H9 (cell line): ENCODE measurements at regions not wholly inside any gene's neighbourhood (a gene's known extent, or its start where the extent isn't known, plus 50 kb on each side); places are given as distances from the start of the nearest gene placed in this dataset.

Experiments used
- DNase-seq: peaks from one replicate; pipeline ENCODE4 v3.0.0-alpha.2; 2017
- H2AFZ ChIP-seq: one replicate; pipeline ENCODE4 v1.6.1; 2013; ENCODE audit warnings: mild to moderate bottlenecking, low read length, control low read depth, moderate library complexity
- H2AK5ac ChIP-seq: 2 replicates; pipeline ENCODE4 v1.6.1; 2013; ENCODE audit warnings: low read length, control low read depth, mixed read lengths; ENCODE audit not compliant: insufficient read length
- H2BK120ac ChIP-seq: one replicate; pipeline ENCODE4 v1.6.1; 2013; ENCODE audit warnings: low read depth, mild to moderate bottlenecking, low read length, control low read depth, inconsistent platforms; ENCODE audit not compliant: poor library complexity, severe bottlenecking
- H2BK12ac ChIP-seq: 2 replicates; pipeline ENCODE4 v1.6.1; 2013; ENCODE audit warnings: low read length, control low read depth, mixed read lengths, low read depth; ENCODE audit not compliant: insufficient read length
- H2BK15ac ChIP-seq: 2 replicates; pipeline ENCODE4 v1.6.1; 2013; ENCODE audit warnings: low read depth, low read length, control low read depth
- H2BK20ac ChIP-seq: one replicate; pipeline ENCODE4 v1.6.1; 2013; ENCODE audit warnings: low read depth, mild to moderate bottlenecking, low read length, control low read depth, inconsistent platforms; ENCODE audit not compliant: poor library complexity, severe bottlenecking
- H2BK5ac ChIP-seq: 2 replicates; pipeline ENCODE4 v1.6.1; 2013; ENCODE audit warnings: low read length, control low read depth, mixed read lengths; ENCODE audit not compliant: insufficient read length
- H3K14ac ChIP-seq: 2 replicates; pipeline ENCODE4 v1.6.1; 2013; ENCODE audit warnings: low read length, control low read depth; ENCODE audit not compliant: insufficient read depth
- H3K18ac ChIP-seq: 2 replicates; pipeline ENCODE4 v1.6.1; 2013; ENCODE audit warnings: low read depth, mild to moderate bottlenecking, mixed read lengths, low read length, control low read depth; ENCODE audit not compliant: insufficient read length
- H3K23ac ChIP-seq: 2 replicates; pipeline ENCODE4 v1.6.1; 2013; ENCODE audit warnings: low read length, control low read depth, mixed read lengths, low read depth; ENCODE audit not compliant: insufficient read length
- H3K23me2 ChIP-seq: 2 replicates; pipeline ENCODE4 v1.6.1; 2013; ENCODE audit warnings: low read depth, mild to moderate bottlenecking, mixed read lengths, low read length, control low read depth; ENCODE audit not compliant: insufficient read length, poor library complexity, severe bottlenecking
- H3K27ac ChIP-seq: 2 replicates; pipeline ENCODE4 v1.5.1; 2013; ENCODE audit warnings: low read length, control low read depth, mixed read lengths, low read depth; ENCODE audit not compliant: insufficient read length
- H3K27me3 ChIP-seq: 2 replicates; pipeline ENCODE4 v1.6.1; 2013; ENCODE audit warnings: low read length, control low read depth, inconsistent platforms; ENCODE audit not compliant: insufficient read depth
- H3K4ac ChIP-seq: 2 replicates; pipeline ENCODE4 v1.6.1; 2013; ENCODE audit warnings: low read depth, mild to moderate bottlenecking, control low read depth, inconsistent platforms, low read length, moderate library complexity
- H3K4me1 ChIP-seq: 2 replicates; pipeline ENCODE4 v1.6.1; 2013; ENCODE audit warnings: low read length, control low read depth, inconsistent platforms; ENCODE audit not compliant: insufficient read depth
- H3K4me2 ChIP-seq: 2 replicates; pipeline ENCODE4 v1.6.1; 2013; ENCODE audit warnings: low read length, control low read depth, mixed read lengths; ENCODE audit not compliant: insufficient read length, insufficient read depth
- H3K56ac ChIP-seq: 2 replicates; pipeline ENCODE4 v1.6.1; 2013; ENCODE audit warnings: low read depth, mild to moderate bottlenecking, mixed read lengths, low read length, control low read depth; ENCODE audit not compliant: insufficient read length
- H3K79me1 ChIP-seq: 2 replicates; pipeline ENCODE4 v1.6.1; 2013; ENCODE audit warnings: low read depth, mild to moderate bottlenecking, moderate library complexity, low read length, control low read depth, inconsistent platforms; ENCODE audit not compliant: insufficient read depth, poor library complexity, severe bottlenecking
- H3K79me2 ChIP-seq: 2 replicates; pipeline ENCODE4 v1.6.1; 2013; ENCODE audit warnings: low read length, control low read depth, inconsistent platforms; ENCODE audit not compliant: insufficient read depth
- H3K9ac ChIP-seq: 2 replicates; pipeline ENCODE4 v1.6.1; 2013; ENCODE audit warnings: low read length, control low read depth, mixed read lengths; ENCODE audit not compliant: insufficient read length; ENCODE audit errors: extremely low read depth
- H3K9me3 ChIP-seq: one replicate; pipeline ENCODE4 v1.6.1; 2013; ENCODE audit warnings: low read depth, low read length, inconsistent platforms; ENCODE audit not compliant: control insufficient read depth
- H3T11ph ChIP-seq: one replicate; pipeline ENCODE4 v1.6.1; 2013; ENCODE audit warnings: mild to moderate bottlenecking, low read length, control low read depth, inconsistent platforms
- H4K20me1 ChIP-seq: one replicate; pipeline ENCODE4 v1.6.1; 2013; ENCODE audit not compliant: control insufficient read depth, insufficient read length, insufficient read depth
- H4K5ac ChIP-seq: 2 replicates; pipeline ENCODE4 v1.6.1; 2013; ENCODE audit warnings: low read depth, mild to moderate bottlenecking, mixed read lengths, low read length, control low read depth; ENCODE audit not compliant: insufficient read length
- H4K8ac ChIP-seq: replicated peaks from 2 replicates; pipeline ENCODE4 v1.6.1; 2013; ENCODE audit warnings: low read length, control low read depth, mixed read lengths, low read depth; ENCODE audit not compliant: insufficient read length
- H4K91ac ChIP-seq: 2 replicates; pipeline ENCODE4 v1.6.1; 2013; ENCODE audit warnings: low read depth, mild to moderate bottlenecking, moderate library complexity, mixed read lengths, low read length, control low read depth; ENCODE audit not compliant: insufficient read length
- H3K27ac Mint-ChIP-seq, 3 experiments: 2 replicates in 2 of 3; 3 replicates in 1 of 3; pipeline ENCODE4 v1.8.0; 2020 to 2021; ENCODE audit warnings: mixed read lengths in 3 of 3, mild to moderate bottlenecking in 1 of 3, moderate library complexity in 1 of 3
- H3K27me3 Mint-ChIP-seq: 2 replicates; pipeline ENCODE4 v1.8.0; 2021; ENCODE audit warnings: low read depth, mild to moderate bottlenecking, moderate library complexity, mixed read lengths
- H3K36me3 Mint-ChIP-seq, 3 experiments: 2 replicates in 2 of 3; 3 replicates in 1 of 3; pipeline ENCODE4 v1.8.0; 2020 to 2021; ENCODE audit warnings: low read depth in 3 of 3, mixed read lengths in 3 of 3; ENCODE audit not compliant: insufficient read depth in 1 of 3
- H3K4me1 Mint-ChIP-seq, 2 experiments: 2 replicates each; pipeline ENCODE4 v1.8.0; 2020; ENCODE audit warnings: mixed read lengths in 2 of 2
- H3K4me3 Mint-ChIP-seq, 2 experiments: 2 replicates in 1 of 2; 3 replicates in 1 of 2; pipeline ENCODE4 v1.8.0; 2020 to 2021; ENCODE audit warnings: mild to moderate bottlenecking in 2 of 2, mixed read lengths in 2 of 2, moderate library complexity in 1 of 2
- H3K9me3 Mint-ChIP-seq, 2 experiments: 2 replicates in 1 of 2; 3 replicates in 1 of 2; pipeline ENCODE4 v1.8.0; 2020; ENCODE audit warnings: mild to moderate bottlenecking in 2 of 2, mixed read lengths in 2 of 2, moderate library complexity in 1 of 2
- WGBS: extraction: QIAGEN DNeasy Blood & Tissue Kit; methylation state at CpG from one replicate; pipeline ENCODE4 v1.1.7; 2013; ENCODE audit warnings: missing lambda C conversion rate, low lambda C conversion rate, mixed read lengths; ENCODE audit not compliant: insufficient read length; ENCODE audit errors: extremely low coverage; 5-methylcytosine and 5-hydroxymethylcytosine counted together
- TF ChIP-seq, protein P1 (sequence below): fragments of 200-600 bp; sonication (generic); conservative IDR thresholded peaks from 3 replicates; pipeline ENCODE4 v1.8.0; 2021; ENCODE audit warnings: antibody characterized with exemption, mild to moderate bottlenecking

DNA sequence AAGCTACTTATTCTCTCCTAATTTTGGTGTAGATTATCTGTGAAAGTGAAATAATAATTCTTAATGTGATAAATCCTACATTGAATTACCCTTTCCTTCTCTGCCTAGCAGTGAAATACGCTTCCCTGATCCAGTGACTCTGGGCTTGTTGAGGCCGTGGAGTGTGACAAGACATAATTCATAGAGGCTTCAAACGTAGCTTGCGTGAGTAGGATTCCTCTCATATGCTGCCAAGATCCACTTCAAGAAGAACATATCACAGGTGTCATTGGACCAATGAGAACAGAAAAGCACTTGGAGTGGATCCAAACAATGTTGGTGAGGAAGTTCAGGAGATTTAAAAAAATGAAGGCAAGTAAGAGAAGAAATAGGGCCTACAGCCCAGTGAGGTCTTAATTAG lies 221.3 kb upstream of the TMEFF2 start:
- Histone ChIP-seq H3K79me2 (no peaks in the 10 kb centered on the region), H2BK15ac (no peak overlapping the region), H3K4me2 (no peak overlapping the region), H3K18ac (no peak overlapping the region), H3K23ac (no peak overlapping the region), H4K8ac (no peak overlapping the region), H3K9ac (no peak overlapping the region), H2BK120ac (no peak overlapping the region), H3K9me3 (no peaks in the 10 kb centered on the region), H2AK5ac (no peak overlapping the region), H2BK12ac (no peak overlapping the region), H2BK20ac (no peak overlapping the region), H3K56ac (no peak overlapping the region), H3K23me2 (no peaks in the 10 kb centered on the region), H3K14ac (no peak overlapping the region), H4K91ac (no peak overlapping the region), H3K79me1 (no peaks in the 10 kb centered on the region), H3K27me3 (no peaks in the 10 kb centered on the region), H3K27ac (no peak overlapping the region), H3T11ph (no peak overlapping the region), H2BK5ac (no peak overlapping the region), H2AFZ (no peak overlapping the region), H3K4ac (no peak overlapping the region), H4K5ac (no peak overlapping the region), H3K4me1 (no peaks in the 10 kb centered on the region), H4K20me1 (no peaks in the 10 kb centered on the region)
- no peak overlapping the region for H3K27ac Mint-ChIP-seq
- WGBS, result no CpG with 5 or more reads among the region's 4 CpGs
- no peaks in the 10 kb centered on the region for H3K4me1 Mint-ChIP-seq
- H3K36me3 Mint-ChIP-seq, result no peaks in the 10 kb centered on the region
- H3K4me3 Mint-ChIP-seq, result no peak overlapping the region
- TF ChIP-seq, protein P1, sequence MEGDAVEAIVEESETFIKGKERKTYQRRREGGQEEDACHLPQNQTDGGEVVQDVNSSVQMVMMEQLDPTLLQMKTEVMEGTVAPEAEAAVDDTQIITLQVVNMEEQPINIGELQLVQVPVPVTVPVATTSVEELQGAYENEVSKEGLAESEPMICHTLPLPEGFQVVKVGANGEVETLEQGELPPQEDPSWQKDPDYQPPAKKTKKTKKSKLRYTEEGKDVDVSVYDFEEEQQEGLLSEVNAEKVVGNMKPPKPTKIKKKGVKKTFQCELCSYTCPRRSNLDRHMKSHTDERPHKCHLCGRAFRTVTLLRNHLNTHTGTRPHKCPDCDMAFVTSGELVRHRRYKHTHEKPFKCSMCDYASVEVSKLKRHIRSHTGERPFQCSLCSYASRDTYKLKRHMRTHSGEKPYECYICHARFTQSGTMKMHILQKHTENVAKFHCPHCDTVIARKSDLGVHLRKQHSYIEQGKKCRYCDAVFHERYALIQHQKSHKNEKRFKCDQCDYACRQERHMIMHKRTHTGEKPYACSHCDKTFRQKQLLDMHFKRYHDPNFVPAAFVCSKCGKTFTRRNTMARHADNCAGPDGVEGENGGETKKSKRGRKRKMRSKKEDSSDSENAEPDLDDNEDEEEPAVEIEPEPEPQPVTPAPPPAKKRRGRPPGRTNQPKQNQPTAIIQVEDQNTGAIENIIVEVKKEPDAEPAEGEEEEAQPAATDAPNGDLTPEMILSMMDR, result no peak
- DNase-seq, result no peak
- H3K9me3 Mint-ChIP-seq, result no peaks in the 10 kb centered on the region; a peak in 1 of 5 replicates
- no peaks in the 10 kb centered on the region for H3K27me3 Mint-ChIP-seq
